ENCODE measurements at regions not wholly inside any gene's neighbourhood (a gene's known extent, or its start where the extent isn't known, plus 50 kb on each side); places are given as distances from the start of the nearest gene placed in this dataset.
"Not testable (repeated sequence)": the region's sequence is repeated elsewhere in the genome, so short reads cannot be mapped to it uniquely, and the experiment has no call there.

GRCh38 chr13:85597790-85598500 lies 201.3 kb downstream of the SLITRK6 start:
- no peak for DNase-seq

- no peak for DNase-seq
Observed at GRCh38 chr13:85592211-85592610, 207.0 kb downstream of the SLITRK6 start.

- DNase-seq: no peak
Observed at GRCh38 chr13:85590231-85590931, 208.8 kb downstream of the SLITRK6 start.

- DNase-seq: no peak
Observed at GRCh38 chr13:85589021-85589420, 210.2 kb downstream of the SLITRK6 start.

- DNase-seq: no peak
Observed at GRCh38 chr13:85588359-85588758, 210.9 kb downstream of the SLITRK6 start.

- no peak for DNase-seq
Observed at GRCh38 chr13:85586856-85587255, 212.4 kb downstream of the SLITRK6 start.

GRCh38 chr13:85586422-85586831 lies 212.8 kb downstream of the SLITRK6 start:
- no peak for DNase-seq

GRCh38 chr13:85582890-85583289 lies 216.3 kb downstream of the SLITRK6 start:
- no peak for DNase-seq

- no peak for DNase-seq
Observed at GRCh38 chr13:85575110-85575509, 224.1 kb downstream of the SLITRK6 start.

GRCh38 chr13:85567909-85568308 lies 231.3 kb downstream of the SLITRK6 start:
- DNase-seq: no peak

GRCh38 chr13:85565652-85566051 lies 233.6 kb downstream of the SLITRK6 start:
- DNase-seq: no peak

- no peak for DNase-seq
Observed at GRCh38 chr13:85564598-85564997, 234.6 kb downstream of the SLITRK6 start.

- no peak for DNase-seq
Observed at GRCh38 chr13:85562282-85562681, 236.9 kb downstream of the SLITRK6 start.

- DNase-seq: no peak
Observed at GRCh38 chr13:85557691-85558467, 241.3 kb downstream of the SLITRK6 start.

GRCh38 chr13:85551012-85551411 lies 248.2 kb downstream of the SLITRK6 start:
- DNase-seq: no peak

- DNase-seq: no peak
Observed at GRCh38 chr13:85549819-85550218, 249.4 kb downstream of the SLITRK6 start.

GRCh38 chr13:85548845-85549244 lies 250.4 kb downstream of the SLITRK6 start:
- DNase-seq: not testable (repeated sequence)

GRCh38 chr13:85545771-85546170 lies 253.4 kb downstream of the SLITRK6 start:
- DNase-seq: no peak

- DNase-seq: no peak
Observed at GRCh38 chr13:85544756-85545155, 254.5 kb downstream of the SLITRK6 start.

- no peak for DNase-seq
Observed at GRCh38 chr13:85543144-85543543, 256.1 kb downstream of the SLITRK6 start.

- DNase-seq: no peak
Observed at GRCh38 chr13:85541476-85541875, 257.7 kb downstream of the SLITRK6 start.

- DNase-seq: no peak
Observed at GRCh38 chr13:85538957-85539356, 260.3 kb downstream of the SLITRK6 start.

- no peak for DNase-seq
Observed at GRCh38 chr13:85537601-85538000, 261.6 kb downstream of the SLITRK6 start.

- DNase-seq: no peak
Observed at GRCh38 chr13:85536706-85537105, 262.5 kb downstream of the SLITRK6 start.

Data from activated gamma-delta T cell (primary cell).